SU-DHL-6 (cell line): ENCODE measurements at regions not wholly inside any gene's neighbourhood (a gene's known extent, or its start where the extent isn't known, plus 50 kb on each side); places are given as distances from the start of the nearest gene placed in this dataset.

Experiments used
- H2AFZ ChIP-seq: fragments of 200-600 bp; sonication (generic); 2 replicates; pipeline ENCODE4 v1.6.1; 2014; ENCODE audit warnings: low read depth, mild to moderate bottlenecking, moderate library complexity, mixed read lengths, antibody characterized with exemption, low read length; ENCODE audit not compliant: severe bottlenecking
- H3F3A ChIP-seq: fragments of 200-600 bp; shearing (Covaris generic); 2 replicates; pipeline ENCODE4 v1.6.0; 2016; ENCODE audit warnings: antibody characterized with exemption, mild to moderate bottlenecking; ENCODE audit not compliant: insufficient read depth
- H3K27ac ChIP-seq: fragments of 200-600 bp; sonication (generic); 2 replicates; pipeline ENCODE4 v1.5.1; 2016; ENCODE audit warnings: low read depth, mild to moderate bottlenecking, low read length, moderate library complexity, mixed read lengths
- H3K27me3 ChIP-seq: fragments of 200-600 bp; sonication (generic), shearing (Covaris generic); 2 replicates; pipeline ENCODE4 v1.6.0; 2014; ENCODE audit warnings: mild to moderate bottlenecking, low read length
- H3K36me3 ChIP-seq: fragments of 200-600 bp; sonication (generic); 2 replicates; pipeline ENCODE4 v1.6.1; 2014; ENCODE audit warnings: mild to moderate bottlenecking, low read length, mixed read lengths
- H3K4me2 ChIP-seq: fragments of 300-600, 200-600 bp; shearing (Covaris generic), sonication (generic); 2 replicates; pipeline ENCODE4 v1.6.0; 2014; ENCODE audit warnings: low read length, low read depth, mild to moderate bottlenecking; ENCODE audit not compliant: poor library complexity, severe bottlenecking
- H3K4me3 ChIP-seq: fragments of 200-600 bp; sonication (generic); 2 replicates; pipeline ENCODE4 v1.5.1; 2014; ENCODE audit warnings: antibody characterized with exemption, low read length, mild to moderate bottlenecking, mixed read lengths; ENCODE audit not compliant: insufficient read depth, poor library complexity, severe bottlenecking
- H3K79me2 ChIP-seq: fragments of 200-600 bp; sonication (generic); 2 replicates; pipeline ENCODE4 v1.6.1; 2014; ENCODE audit warnings: mild to moderate bottlenecking, low read length, moderate library complexity; ENCODE audit not compliant: insufficient read depth
- H3K9ac ChIP-seq: fragments of 200-600 bp; sonication (generic); 2 replicates; pipeline ENCODE4 v1.7.0; 2014; ENCODE audit warnings: mild to moderate bottlenecking, low read length
- H3K9me2 ChIP-seq: fragments of 200-600 bp; sonication (generic); replicated peaks from 2 replicates; pipeline ENCODE4 v1.6.1; 2014; ENCODE audit warnings: low read length; ENCODE audit not compliant: insufficient read depth
- H3K9me3 ChIP-seq: fragments of 200-600 bp; sonication (generic); 2 replicates; pipeline ENCODE4 v1.6.1; 2014; ENCODE audit warnings: low read length, mixed read lengths; ENCODE audit not compliant: insufficient read depth
- H4K20me1 ChIP-seq: fragments of 200-600 bp; sonication (generic); 2 replicates; pipeline ENCODE4 v1.6.1; 2014; ENCODE audit warnings: low read depth, mild to moderate bottlenecking, antibody characterized with exemption, low read length, moderate library complexity, mixed read lengths
- CTCF ChIP-seq: fragments of 200-600 bp; sonication (generic); IDR thresholded peaks from one replicate; pipeline ENCODE4 v1.5.1; 2017; ENCODE audit warnings: antibody characterized with exemption, mild to moderate bottlenecking, low read length, moderate library complexity; ENCODE audit not compliant: insufficient read depth, poor library complexity, severe bottlenecking
- EZH2phosphoT487 ChIP-seq: fragments of 200-600 bp; sonication (generic), shearing (Covaris generic); conservative IDR thresholded peaks from 2 replicates; pipeline ENCODE4 v1.6.1; 2018; ENCODE audit warnings: mild to moderate bottlenecking, antibody characterized with exemption, low read length, moderate library complexity, mixed read lengths

GRCh38 chr4:152109531-152110509 is 349.0 kb upstream of the GATB start:
- no peaks in the 10 kb centered on the region for H3K27me3 ChIP-seq
- no peaks in the 10 kb centered on the region for H3K9me3 ChIP-seq
- H3K36me3 ChIP-seq = no peaks in the 10 kb centered on the region
- H3K9ac ChIP-seq = no peak overlapping the region
- H3K27ac ChIP-seq = no peak overlapping the region
- no peak overlapping the region for H2AFZ ChIP-seq
- no peaks in the 10 kb centered on the region for H3K9me2 ChIP-seq
- TF ChIP-seq EZH2phosphoT487 (no peak), CTCF (no peak)
- no peaks in the 10 kb centered on the region for H3F3A ChIP-seq
- no peaks in the 10 kb centered on the region for H4K20me1 ChIP-seq
- no peak overlapping the region for H3K4me2 ChIP-seq
- no peak overlapping the region for H3K4me3 ChIP-seq
- H3K79me2 ChIP-seq = no peaks in the 10 kb centered on the region

GRCh38 chr4:152107736-152108500 is 347.1 kb upstream of the GATB start:
- H3F3A ChIP-seq = no peaks in the 10 kb centered on the region
- no peaks in the 10 kb centered on the region for H3K36me3 ChIP-seq
- H3K9me3 ChIP-seq = no peaks in the 10 kb centered on the region
- no peaks in the 10 kb centered on the region for H3K27me3 ChIP-seq
- H3K4me2 ChIP-seq = no peak overlapping the region
- no peak overlapping the region for H3K9ac ChIP-seq
- no peaks in the 10 kb centered on the region for H4K20me1 ChIP-seq
- no peak for TF ChIP-seq CTCF
- no peak overlapping the region for H3K4me3 ChIP-seq
- no peak overlapping the region for H2AFZ ChIP-seq
- no peak overlapping the region for H3K27ac ChIP-seq
- H3K9me2 ChIP-seq = no peaks in the 10 kb centered on the region
- no peaks in the 10 kb centered on the region for H3K79me2 ChIP-seq

GRCh38 chr4:152106781-152107321 is 346.0 kb upstream of the GATB start:
- H3K4me2 ChIP-seq = no peak overlapping the region
- H2AFZ ChIP-seq = no peak overlapping the region
- no peak overlapping the region for H3K27ac ChIP-seq

More at GRCh38 chr4:152106781-152107321, 346.0 kb upstream of the GATB start:
- Histone ChIP-seq H3K9me2 (no peaks in the 10 kb centered on the region), H3K4me3 (no peak overlapping the region), H3K79me2 (no peaks in the 10 kb centered on the region), H3K9ac (no peak overlapping the region), H3K36me3 (no peaks in the 10 kb centered on the region), H4K20me1 (no peaks in the 10 kb centered on the region), H3K9me3 (no peaks in the 10 kb centered on the region), H3F3A (no peaks in the 10 kb centered on the region), H3K27me3 (no peaks in the 10 kb centered on the region)
- no peak for TF ChIP-seq EZH2phosphoT487
- no peak for TF ChIP-seq CTCF
